SW 1271 (cell line): ENCODE measurements at regions not wholly inside any gene's neighbourhood (a gene's known extent, or its start where the extent isn't known, plus 50 kb on each side); places are given as distances from the start of the nearest gene placed in this dataset.
"Not testable (repeated sequence)": the region's sequence is repeated elsewhere in the genome, so short reads cannot be mapped to it uniquely, and the experiment has no call there.

ENCODE experiments used
- DNase-seq, 2 experiments: peaks; one replicate each; lab custom pipeline; 2025; lab: John Stamatoyannopoulos, UW

DNA sequence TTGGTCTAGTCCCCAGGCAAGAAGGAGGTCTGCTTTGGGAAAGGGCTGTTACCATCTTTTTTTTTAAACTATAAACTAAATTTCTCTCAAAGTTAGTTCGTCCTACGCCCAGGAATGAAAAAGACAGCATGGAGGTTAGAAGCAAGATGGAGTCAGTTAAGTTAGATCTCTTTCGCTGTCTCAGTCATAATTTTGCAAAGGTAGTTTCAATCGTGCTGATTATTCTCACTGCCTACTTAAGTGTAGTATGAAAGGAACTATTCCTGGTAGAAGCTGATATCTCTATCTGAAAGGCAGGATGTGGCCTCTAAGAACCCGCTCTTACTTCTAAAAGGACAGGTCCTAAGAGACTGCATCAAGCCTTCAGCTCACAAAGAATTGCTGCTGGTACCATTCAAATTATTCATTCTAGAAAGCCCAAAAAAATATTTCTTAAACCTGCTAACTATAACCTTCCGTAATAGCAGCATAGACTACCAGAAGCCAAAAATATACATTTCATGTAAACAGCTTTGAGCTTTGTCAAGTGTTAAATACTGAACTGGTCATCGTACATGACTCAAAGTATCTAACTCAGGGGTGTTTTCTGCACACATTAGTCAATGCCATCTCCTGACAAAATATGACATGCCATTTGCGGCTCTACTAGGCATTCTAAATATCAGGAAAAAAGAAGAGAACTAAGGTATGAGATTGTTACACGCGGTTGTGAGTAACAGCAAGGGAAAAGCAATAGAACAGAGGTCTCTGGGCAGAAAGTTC, 96.0 kb upstream of the CCDC80 start:
- no peak for DNase-seq

DNA sequence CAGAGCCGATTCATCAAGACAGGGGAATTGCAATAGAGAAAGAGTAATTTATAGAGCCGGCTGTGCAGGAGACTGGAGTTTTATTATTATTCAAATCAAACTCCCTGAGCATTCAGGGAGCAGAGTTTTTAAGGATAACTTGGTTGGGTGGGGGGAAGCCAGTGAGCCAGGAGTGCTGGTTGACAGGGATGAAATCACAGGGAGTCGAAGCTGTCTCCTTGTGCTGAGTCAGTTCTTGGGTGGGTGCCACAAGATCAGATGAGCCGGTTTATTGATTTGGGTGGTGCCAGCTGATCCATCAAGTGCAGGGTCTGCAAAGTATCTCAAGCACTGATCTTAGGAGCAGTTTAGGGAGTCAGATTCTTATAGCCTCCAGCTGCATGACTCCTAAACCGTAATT, 95.4 kb upstream of the CCDC80 start:
- no peak for DNase-seq

GRCh38 chr3:112735926-112736325, 95.0 kb upstream of the CCDC80 start:
- DNase-seq, result no peak

DNA sequence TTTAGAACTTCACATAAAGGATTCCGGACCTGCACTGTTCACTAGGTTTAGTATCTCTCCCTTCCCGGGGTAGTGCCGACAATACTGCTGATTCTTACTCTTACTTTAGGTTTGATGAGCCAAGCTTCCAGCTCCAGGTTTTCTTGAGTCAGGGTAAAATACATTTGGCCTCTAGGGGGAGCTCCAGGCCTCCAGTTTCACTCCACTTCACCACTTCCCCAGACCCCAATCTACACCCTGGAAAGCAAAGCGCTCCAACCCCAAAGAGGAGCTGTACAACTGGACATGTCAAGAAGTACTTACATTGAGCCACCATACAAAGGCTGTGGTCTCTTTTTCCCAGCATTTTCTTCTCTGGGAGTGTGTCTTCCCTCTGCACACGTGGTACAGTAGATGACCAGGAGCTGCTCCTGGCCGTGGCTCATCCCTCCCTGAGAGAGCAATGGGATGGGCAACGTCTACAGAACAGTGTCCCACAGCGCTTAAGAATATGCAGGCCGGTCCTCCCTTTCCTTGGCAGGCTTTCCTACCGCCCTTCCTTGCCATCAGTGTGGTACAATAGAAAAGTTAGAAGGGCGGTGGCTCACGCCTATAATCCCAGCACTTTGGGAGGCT, 93.9 kb upstream of the CCDC80 start:
- peak in 1 of 2 experiments; percentile 57 for DNase-seq

- no peak for DNase-seq
Measured at GRCh38 chr3:112734171-112734570, 93.2 kb upstream of the CCDC80 start.

- DNase-seq, result no peak
Measured at GRCh38 chr3:112730210-112730609, 89.3 kb upstream of the CCDC80 start.

DNA sequence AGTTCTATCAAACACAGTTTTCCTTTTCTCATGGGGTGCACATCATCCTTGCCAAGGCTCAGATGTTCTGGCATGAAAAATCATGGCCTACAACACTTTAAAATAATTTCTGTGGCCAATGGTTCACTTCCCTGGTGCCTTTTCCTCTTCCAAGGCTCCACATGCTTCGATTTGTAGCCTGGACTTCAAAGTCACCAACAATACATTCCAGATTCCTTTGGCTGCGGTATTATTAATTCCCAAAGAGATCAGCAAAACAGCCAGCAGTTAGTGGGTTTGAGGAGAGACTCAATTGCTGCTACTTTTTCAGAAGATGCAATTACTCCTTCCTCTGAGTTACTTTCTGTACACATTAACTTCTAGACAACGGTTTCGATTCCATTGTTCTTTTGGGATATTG, 80.3 kb upstream of the CCDC80 start:
- DNase-seq, result no peak

DNA sequence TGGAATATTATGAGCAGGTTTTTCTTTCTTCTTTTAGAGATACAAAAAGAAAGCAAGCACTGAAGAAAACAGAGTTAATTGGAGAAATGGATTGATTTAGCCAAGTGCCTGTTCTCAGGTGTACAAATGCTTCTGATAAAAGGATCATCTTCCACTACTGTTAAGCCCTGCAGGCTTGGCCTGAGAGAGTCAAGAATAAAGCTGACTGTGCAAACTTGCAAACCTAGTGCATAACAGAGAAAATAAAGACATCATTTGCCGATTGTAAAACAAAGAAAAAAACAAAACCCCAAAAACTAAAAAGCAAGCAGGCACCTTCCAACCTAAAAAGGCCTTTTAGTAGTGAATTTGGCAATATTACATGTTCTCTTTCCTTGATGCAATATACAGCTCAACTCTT, 78.0 kb upstream of the CCDC80 start:
- no peak for DNase-seq

- no peak for DNase-seq
Measured at GRCh38 chr3:112718516-112718915, 77.6 kb upstream of the CCDC80 start.

- DNase-seq, result no peak
Measured at GRCh38 chr3:112709911-112710310, 69.0 kb upstream of the CCDC80 start.

GRCh38 chr3:112699436-112699978, 58.6 kb upstream of the CCDC80 start:
- peak; percentile 7 to 39 for DNase-seq

GRCh38 chr3:112698442-112698841, 57.5 kb upstream of the CCDC80 start:
- DNase-seq, result not testable (repeated sequence)

DNA sequence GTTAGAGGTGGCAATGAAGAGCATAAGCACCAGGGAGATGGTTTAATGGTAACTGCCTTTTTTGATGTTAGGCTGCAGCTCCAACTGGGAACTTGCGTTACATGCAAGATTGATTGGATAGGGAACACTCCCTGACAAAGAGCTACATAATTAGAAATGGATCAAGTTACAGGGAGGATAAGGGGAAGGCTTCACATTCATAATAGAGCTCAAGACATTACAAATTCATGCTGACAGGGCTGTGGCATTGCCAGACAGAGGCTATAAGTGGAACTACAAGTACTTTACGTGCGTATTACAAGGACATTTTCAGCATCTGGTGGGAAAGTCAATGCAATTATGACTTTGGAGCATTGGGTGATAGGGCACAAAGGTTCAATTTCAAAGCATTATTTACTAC, 55.3 kb upstream of the CCDC80 start:
- not testable (repeated sequence) for DNase-seq

- not testable (repeated sequence) for DNase-seq
Measured at GRCh38 chr3:112695377-112696108, 54.6 kb upstream of the CCDC80 start.

- DNase-seq, result not testable (repeated sequence)
Measured at GRCh38 chr3:112694906-112695305, 54.0 kb upstream of the CCDC80 start.

- DNase-seq, result no peak
Measured at GRCh38 chr3:112693186-112693585, 52.2 kb upstream of the CCDC80 start.
